Gastrocnemius medialis (tissue), 4 donors: ENCODE measurements at regions not wholly inside any gene's neighbourhood (a gene's known extent, or its start where the extent isn't known, plus 50 kb on each side); places are given as distances from the start of the nearest gene placed in this dataset.

Source experiments
- ATAC-seq, 2 donors: fragments of 150-250 bp; one replicate each; pipeline ENCODE4 v1.9.1; 2016
- DNase-seq, 2 donors: peaks; one replicate each; pipeline ENCODE4 v3.0.0-alpha.2; 2019
- H3K27ac ChIP-seq, 4 donors: fragments of 200-600 bp; sonication (generic); 1 replicate in 1 of 4; 2 replicates in 3 of 4; pipeline ENCODE4 v1.5.1; 2016 to 2018; ENCODE audit warnings: mild to moderate bottlenecking in 2 of 4, moderate library complexity in 1 of 4
- H3K27me3 ChIP-seq, 3 donors: fragments of 200-600 bp; sonication (generic) in 2 of 3; 1 replicate in 1 of 3; 2 replicates in 2 of 3; pipeline versions ENCODE4 v1.5.1 to v1.6.0; 2016 to 2019; ENCODE audit warnings: mild to moderate bottlenecking in 1 of 3, moderate library complexity in 1 of 3
- H3K36me3 ChIP-seq, 2 donors: fragments of 200-600 bp; sonication (generic) in 1 of 2; one replicate each; pipeline ENCODE4 v1.5.1; 2017 to 2018
- H3K4me1 ChIP-seq, 2 donors: fragments of 200-600 bp; sonication (generic) in 1 of 2; one replicate each; pipeline ENCODE4 v1.5.1; 2016 to 2017; ENCODE audit warnings: mild to moderate bottlenecking in 2 of 2
- H3K4me3 ChIP-seq, 4 donors: fragments of 200-600 bp; sonication (generic) in 3 of 4; 1 replicate in 1 of 4; 2 replicates in 3 of 4; pipeline ENCODE4 v1.5.1; 2016 to 2019; ENCODE audit warnings: mild to moderate bottlenecking in 2 of 4
- H3K9me3 ChIP-seq, 3 donors: fragments of 200-600 bp; sonication (generic) in 2 of 3; 1 replicate in 1 of 3; 2 replicates in 2 of 3; pipeline ENCODE4 v1.5.1; 2016 to 2019
- POLR2A ChIP-seq, 2 donors: fragments of 450-650 bp; IDR thresholded peaks; one replicate each; pipeline ENCODE4 v1.6.1; 2017; ENCODE audit warnings: antibody characterized with exemption in 2 of 2, mild to moderate bottlenecking in 2 of 2, moderate library complexity in 2 of 2
- in situ Hi-C, 4 donors: fragments of 200-750 bp; cut with MboI; loops; one replicate each; pipeline versions ENCODE4 v1.15.0 to v1.8.0; 2017; ENCODE audit warnings: low sequenced_read_pairs in 4 of 4
- intact Hi-C: fragments of 100-400 bp; cut with DNase I; formaldehyde crosslinking; loops from one replicate; pipeline ENCODE4 v1.15.1; 2023; ENCODE audit warnings: low total_unique reads
- TF ChIP-seq, protein P1 (sequence below), 5 experiments: fragments of 450-650 bp in 3 of 5; fragments of 200-600 bp in 2 of 5; sonication (generic) in 2 of 5; IDR thresholded peaks in 4 of 5; conservative IDR thresholded peaks in 1 of 5; 1 replicate in 4 of 5; 2 replicates in 1 of 5; pipeline ENCODE4 v1.5.1; 2016 to 2019; ENCODE audit warnings: antibody characterized with exemption in 5 of 5, mild to moderate bottlenecking in 3 of 5, moderate library complexity in 3 of 5

DNA sequence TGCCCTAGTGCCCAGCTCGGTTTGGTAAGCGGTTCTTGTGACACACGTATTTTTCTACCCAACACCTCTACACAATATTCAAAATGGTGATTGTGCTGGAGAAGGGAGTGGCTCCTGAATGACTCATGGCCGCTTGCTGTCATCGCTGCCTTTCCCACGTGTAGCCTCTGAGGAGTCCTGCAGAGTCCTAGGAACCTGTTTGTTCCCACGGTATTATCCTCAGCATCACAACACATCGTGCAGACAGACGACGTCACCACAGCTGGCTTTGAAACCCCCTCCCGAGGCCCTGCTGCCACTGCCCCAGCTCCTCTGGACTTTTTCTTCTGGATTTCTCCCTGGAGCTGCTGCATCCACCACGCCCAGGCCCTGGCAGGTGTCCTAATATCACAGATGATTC lies 353.5 kb downstream of the SMOC2 start:
- Histone ChIP-seq H3K36me3 (no peaks in the 10 kb centered on the region), H3K27me3 (no peaks in the 10 kb centered on the region), H3K27ac (no peak overlapping the region), H3K4me3 (no peak overlapping the region), H3K9me3 (no peaks in the 10 kb centered on the region), H3K4me1 (no peaks in the 10 kb centered on the region)
- TF ChIP-seq POLR2A (IDR thresholded peaks at IDR 0.05): no peak
- TF ChIP-seq, protein P1, sequence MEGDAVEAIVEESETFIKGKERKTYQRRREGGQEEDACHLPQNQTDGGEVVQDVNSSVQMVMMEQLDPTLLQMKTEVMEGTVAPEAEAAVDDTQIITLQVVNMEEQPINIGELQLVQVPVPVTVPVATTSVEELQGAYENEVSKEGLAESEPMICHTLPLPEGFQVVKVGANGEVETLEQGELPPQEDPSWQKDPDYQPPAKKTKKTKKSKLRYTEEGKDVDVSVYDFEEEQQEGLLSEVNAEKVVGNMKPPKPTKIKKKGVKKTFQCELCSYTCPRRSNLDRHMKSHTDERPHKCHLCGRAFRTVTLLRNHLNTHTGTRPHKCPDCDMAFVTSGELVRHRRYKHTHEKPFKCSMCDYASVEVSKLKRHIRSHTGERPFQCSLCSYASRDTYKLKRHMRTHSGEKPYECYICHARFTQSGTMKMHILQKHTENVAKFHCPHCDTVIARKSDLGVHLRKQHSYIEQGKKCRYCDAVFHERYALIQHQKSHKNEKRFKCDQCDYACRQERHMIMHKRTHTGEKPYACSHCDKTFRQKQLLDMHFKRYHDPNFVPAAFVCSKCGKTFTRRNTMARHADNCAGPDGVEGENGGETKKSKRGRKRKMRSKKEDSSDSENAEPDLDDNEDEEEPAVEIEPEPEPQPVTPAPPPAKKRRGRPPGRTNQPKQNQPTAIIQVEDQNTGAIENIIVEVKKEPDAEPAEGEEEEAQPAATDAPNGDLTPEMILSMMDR (IDR thresholded peaks at IDR 0.05 in 4 of 5, conservative IDR thresholded peaks at IDR 0.05 in 1 of 5): no peak
- intact Hi-C loops (no loop called here), in situ Hi-C loops (no loop called here)
- ATAC-seq (no peak), DNase-seq (no peak)

DNA sequence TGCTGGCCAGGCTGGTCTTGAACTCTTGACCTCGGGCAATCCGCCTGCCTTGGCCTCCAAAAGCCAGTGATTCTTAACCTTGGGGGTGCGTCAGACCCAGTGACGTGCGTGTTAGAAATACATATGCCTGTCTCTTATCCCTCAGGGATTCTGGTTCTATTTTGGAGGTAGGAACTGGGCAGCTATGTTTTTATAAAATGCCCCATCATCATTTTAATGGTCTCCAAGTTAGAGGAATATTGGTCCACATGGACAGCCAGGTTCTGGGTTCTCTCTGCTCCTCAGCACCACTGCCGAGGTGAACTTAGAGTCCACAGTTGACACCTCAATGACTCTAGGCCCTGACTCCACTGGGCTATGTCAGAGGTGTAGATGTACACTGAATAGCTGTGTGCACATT lies 352.7 kb downstream of the SMOC2 start:
- TF ChIP-seq, protein P1 (IDR thresholded peaks at IDR 0.05 in 4 of 5, conservative IDR thresholded peaks at IDR 0.05 in 1 of 5): no peak
- TF ChIP-seq POLR2A (IDR thresholded peaks at IDR 0.05): no peak
- Histone ChIP-seq H3K4me1 (no peaks in the 10 kb centered on the region), H3K27me3 (no peaks in the 10 kb centered on the region), H3K27ac (no peak overlapping the region), H3K4me3 (no peak overlapping the region), H3K9me3 (no peaks in the 10 kb centered on the region), H3K36me3 (no peaks in the 10 kb centered on the region)
- ATAC-seq (no peak), DNase-seq (no peak)
- in situ Hi-C loops: no loop called here
- intact Hi-C loops: no loop called here

DNA sequence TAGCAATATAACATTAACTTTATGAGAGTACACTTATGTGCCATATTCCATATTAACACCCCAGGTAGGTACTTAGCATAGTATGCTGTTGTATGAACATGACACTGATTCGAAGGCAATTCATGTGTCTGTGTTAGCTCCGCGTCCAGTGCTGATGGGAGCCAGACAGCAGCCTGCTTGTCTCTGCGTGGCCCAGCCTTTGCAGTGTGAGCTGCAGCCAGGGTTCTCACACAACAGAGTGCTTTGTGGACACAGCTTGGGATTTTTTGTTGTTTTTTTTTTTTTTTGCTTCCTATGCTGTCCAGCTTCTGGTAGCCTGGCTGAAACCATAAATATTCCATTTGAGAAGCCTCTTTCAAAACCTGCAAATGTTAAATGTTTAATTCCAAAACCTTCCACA lies 350.9 kb downstream of the SMOC2 start:
- DNase-seq: no peak
- H3K27me3 ChIP-seq: no peaks in the 10 kb centered on the region
- intact Hi-C loops: no loop called here
- no peaks in the 10 kb centered on the region for H3K36me3 ChIP-seq
- H3K4me3 ChIP-seq: no peak overlapping the region
- TF ChIP-seq, protein P1 (IDR thresholded peaks at IDR 0.05 in 4 of 5, conservative IDR thresholded peaks at IDR 0.05 in 1 of 5): no peak
- no peak for TF ChIP-seq POLR2A (IDR thresholded peaks at IDR 0.05)
- in situ Hi-C loops: no loop called here
- H3K4me1 ChIP-seq: no peaks in the 10 kb centered on the region
- no peaks in the 10 kb centered on the region for H3K9me3 ChIP-seq
- ATAC-seq: no peak
- no peak overlapping the region for H3K27ac ChIP-seq

DNA sequence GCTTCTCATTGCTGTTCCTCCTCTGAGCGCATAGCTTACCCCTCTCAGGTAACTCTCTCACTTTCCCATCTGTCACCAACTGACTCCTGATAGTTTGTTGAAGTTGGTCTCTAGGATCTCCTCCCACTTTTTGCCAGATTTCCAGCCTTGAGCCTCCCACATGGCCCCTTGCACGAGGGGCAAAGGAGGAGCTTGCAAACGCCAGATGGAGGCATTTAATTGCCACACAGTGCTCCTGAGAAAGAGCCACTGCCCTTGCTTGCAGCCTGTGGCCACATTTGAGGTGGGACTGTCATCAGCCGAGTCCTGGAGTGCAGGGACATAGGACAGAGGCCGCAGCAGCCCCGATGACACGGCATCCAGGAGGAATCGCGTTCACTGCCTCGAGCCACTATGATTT lies 348.7 kb downstream of the SMOC2 start:
- no peaks in the 10 kb centered on the region for H3K4me1 ChIP-seq
- DNase-seq: no peak
- H3K27me3 ChIP-seq: no peaks in the 10 kb centered on the region
- TF ChIP-seq, protein P1 (IDR thresholded peaks at IDR 0.05 in 4 of 5, conservative IDR thresholded peaks at IDR 0.05 in 1 of 5): no peak
- TF ChIP-seq POLR2A (IDR thresholded peaks at IDR 0.05): no peak
- H3K27ac ChIP-seq: no peak overlapping the region
- in situ Hi-C loops (no loop called here), intact Hi-C loops (no loop called here)
- no peaks in the 10 kb centered on the region for H3K36me3 ChIP-seq
- H3K9me3 ChIP-seq: no peaks in the 10 kb centered on the region
- no peak overlapping the region for H3K4me3 ChIP-seq
- no peak for ATAC-seq

DNA sequence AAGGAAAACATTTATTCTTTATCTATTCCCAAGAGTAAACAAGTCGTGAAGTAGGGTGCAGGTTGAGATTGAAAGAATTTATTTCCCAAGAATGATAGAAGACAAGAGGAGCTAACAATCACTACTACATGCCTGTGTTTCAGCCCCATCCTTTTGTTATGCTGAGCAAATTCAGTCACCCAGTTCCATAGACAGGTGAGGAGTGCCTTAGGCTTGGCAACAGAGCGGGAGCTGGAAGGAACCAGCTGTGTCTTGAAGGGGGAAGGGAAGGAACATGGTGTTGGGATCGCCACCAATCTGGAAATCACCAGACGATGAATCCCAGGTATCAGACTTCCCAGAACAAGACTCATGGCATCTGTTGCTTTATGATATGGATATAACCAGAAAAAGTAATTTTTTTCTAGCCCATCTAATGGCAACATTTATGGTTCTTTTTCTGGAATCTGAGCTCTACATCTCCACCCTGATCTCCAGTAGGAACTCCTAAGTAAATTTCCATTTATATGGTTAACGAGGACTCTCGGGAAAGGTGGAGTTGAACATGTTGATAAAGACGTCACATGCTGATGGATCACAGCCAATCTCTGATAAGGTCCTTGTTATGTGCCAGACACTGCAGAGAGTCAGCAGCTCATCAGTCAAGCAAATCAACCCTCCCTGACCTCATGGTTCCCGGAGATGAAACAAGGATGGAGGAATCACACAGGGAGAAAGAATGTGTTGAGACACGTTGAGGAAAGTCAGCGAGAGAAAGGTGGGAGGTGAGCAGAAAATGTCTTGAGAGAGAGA lies 344.9 kb downstream of the SMOC2 start:
- in situ Hi-C loops (no loop called here), intact Hi-C loops (no loop called here)
- no peak overlapping the region for H3K27ac ChIP-seq
- TF ChIP-seq, protein P1 (IDR thresholded peaks at IDR 0.05 in 4 of 5, conservative IDR thresholded peaks at IDR 0.05 in 1 of 5): no peak
- no peak for TF ChIP-seq POLR2A (IDR thresholded peaks at IDR 0.05)
- no peaks in the 10 kb centered on the region for H3K27me3 ChIP-seq
- H3K4me3 ChIP-seq: no peak overlapping the region
- H3K4me1 ChIP-seq: no peaks in the 10 kb centered on the region
- H3K36me3 ChIP-seq: no peaks in the 10 kb centered on the region
- no peaks in the 10 kb centered on the region for H3K9me3 ChIP-seq
- DNase-seq (no peak), ATAC-seq (no peak)
